ENCODE measurements at regions not wholly inside any gene's neighbourhood (a gene's known extent, or its start where the extent isn't known, plus 50 kb on each side); places are given as distances from the start of the nearest gene placed in this dataset.

DNA sequence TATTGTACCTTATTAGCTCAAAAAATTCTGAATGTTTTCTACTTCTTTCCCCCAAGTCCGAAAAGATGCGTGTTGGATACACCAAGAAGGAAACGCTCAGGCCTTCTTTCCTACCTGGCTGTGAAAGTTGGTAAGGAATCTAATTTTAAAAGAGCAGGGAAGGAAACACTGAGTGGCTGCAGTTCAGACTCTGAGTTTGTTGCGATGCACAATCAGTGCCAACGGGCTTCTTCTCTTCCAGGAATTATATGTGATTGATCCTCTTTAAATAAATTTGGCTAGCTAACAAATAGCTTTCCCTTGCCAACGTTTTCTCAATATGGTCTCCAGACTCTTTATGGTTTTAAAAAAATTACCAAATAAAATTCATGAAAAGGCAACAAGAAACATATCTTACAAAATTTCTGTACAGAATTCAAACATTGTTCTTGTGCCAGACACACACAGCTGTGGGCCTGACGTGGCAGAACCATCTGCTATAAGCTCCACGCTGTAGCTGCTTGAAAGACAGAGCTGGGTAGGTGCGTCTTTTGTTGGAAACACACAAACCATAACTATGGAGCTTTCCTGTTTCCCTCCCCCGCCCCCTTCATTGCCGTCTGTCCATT, 493.1 kb downstream of the ZNF608 start:
- DNase-seq (ENCODE audit: insufficient read length, low spot score): no peak
- no peak for FAIRE-seq

DNA sequence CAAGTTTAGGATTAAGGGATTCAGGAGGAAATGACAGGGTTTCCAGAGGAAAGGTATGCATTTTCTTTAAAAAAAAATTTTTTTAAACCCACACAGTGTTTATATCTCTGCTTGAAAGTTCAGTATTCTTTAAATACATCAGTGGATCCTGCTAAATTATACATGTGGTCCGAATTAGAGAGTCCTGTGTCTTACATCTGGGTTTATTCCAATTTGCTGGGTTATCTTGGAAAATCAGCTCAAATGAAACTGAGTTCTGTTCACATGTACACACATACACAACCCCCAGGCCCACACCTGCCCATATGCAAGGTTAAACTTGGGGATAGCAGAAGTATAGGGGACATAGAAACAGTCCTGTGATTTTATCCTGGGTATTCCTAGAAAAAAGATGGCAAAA, 493.7 kb downstream of the ZNF608 start:
- no peak for FAIRE-seq
- DNase-seq (ENCODE audit: insufficient read length, low spot score): no peak

DNA sequence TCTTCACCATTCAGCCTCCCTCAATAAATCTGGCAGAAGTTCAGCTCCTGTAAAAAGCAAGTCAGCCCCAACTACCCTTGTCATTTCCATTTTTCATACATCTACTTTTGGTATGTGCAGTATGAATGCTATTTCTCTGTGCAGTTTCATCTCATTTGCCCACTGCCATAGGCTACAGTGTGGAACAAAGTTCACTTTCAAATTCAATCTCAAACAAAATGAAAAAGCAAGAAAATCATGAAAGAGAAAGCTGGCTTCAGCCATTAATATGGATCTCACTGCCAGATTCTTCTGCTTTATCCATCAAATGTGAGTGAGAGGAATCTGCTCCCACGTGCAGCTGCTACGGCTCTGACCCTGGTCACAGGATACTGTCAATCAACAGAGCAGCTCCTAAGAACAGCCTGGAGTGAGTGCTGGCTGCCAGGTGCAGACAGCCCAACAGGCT, 494.2 kb downstream of the ZNF608 start:
- peak; percentile 11 for DNase-seq (ENCODE audit: insufficient read length, low spot score)

DNA sequence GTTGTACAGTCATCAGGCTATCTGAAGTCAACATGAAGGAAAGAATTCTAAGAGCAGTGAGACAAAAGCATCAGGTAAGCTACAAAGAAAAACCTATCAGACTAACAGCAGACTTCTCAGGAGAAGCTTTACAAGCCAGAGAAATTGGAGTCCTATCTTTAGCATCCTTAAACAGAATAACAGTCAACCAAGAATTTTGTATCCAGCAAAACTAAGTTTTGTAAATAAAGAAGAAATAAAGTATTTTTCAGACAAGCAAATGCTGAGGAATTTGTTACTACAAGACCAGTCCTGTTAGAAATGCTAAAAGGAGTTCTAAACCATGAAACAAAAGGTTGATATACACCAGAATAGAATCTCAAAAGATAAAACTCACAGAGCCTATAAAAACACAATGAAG, 501.2 kb downstream of the ZNF608 start:
- DNase-seq (ENCODE audit: insufficient read length, low spot score) (no peak), FAIRE-seq (no peak)

More for the DNA sequence above, 494.2 kb downstream of the ZNF608 start:
- FAIRE-seq: no peak

DNA sequence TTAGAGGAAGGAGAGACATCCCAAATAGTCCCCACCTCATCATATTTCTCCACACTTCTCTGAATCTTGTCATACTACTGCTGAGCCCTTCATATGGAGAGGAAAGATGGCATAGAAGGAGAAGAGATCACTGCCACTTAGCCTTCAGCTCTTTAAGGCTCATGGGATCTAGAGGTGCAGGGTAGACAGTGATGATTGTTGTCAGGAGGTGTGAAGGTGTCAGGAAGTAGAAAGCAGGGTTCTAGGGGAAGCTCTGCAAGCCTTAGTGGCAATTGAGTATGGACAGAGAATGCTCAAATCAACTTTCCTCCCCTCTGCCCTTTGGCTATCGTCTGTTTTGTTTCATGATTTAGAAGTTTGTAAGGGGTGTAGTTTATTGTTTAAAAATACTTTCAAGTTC, 505.7 kb downstream of the ZNF608 start:
- DNase-seq (ENCODE audit: insufficient read length, low spot score) (no peak), FAIRE-seq (no peak)

DNA sequence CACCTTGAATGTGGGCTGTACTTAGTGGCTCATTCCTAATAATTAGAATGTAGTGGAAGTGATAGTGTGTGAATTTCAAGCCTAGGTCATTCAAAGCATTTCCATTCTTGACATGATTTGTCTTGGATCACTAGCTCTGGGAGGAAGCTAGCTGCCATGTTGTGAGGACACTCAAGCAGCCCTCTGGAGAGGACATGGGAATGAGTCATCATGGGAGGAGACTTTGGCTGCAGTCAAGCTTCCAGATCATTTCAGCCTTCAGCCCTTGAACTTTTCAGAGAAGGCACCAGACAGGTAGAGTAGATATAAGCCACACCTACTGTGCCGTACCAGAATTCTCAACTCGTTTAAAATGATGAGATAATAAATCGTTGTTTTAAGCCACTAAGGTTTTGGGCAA, 506.9 kb downstream of the ZNF608 start:
- no peak for DNase-seq (ENCODE audit: insufficient read length, low spot score)
- no peak for FAIRE-seq

DNA sequence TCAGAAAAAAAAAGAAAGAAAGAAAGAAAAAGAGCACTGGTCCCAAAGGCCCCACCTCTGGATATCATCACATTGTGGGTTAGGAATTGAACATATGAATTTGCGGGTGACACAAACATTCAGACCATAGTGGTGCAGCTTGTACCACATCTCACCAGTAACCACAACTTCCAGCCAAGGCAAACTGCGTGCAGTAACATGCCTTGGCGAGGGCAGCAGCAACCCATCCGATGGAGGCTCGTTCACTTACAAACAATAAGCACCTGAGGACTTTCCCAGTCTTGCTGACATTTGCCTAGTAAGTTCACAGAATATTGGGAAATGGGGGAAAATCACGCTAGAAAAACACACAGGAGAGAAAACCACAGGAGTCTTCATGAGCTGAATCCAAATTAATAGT, 508.1 kb downstream of the ZNF608 start:
- DNase-seq (ENCODE audit: insufficient read length, low spot score): no peak
- FAIRE-seq: no peak

DNA sequence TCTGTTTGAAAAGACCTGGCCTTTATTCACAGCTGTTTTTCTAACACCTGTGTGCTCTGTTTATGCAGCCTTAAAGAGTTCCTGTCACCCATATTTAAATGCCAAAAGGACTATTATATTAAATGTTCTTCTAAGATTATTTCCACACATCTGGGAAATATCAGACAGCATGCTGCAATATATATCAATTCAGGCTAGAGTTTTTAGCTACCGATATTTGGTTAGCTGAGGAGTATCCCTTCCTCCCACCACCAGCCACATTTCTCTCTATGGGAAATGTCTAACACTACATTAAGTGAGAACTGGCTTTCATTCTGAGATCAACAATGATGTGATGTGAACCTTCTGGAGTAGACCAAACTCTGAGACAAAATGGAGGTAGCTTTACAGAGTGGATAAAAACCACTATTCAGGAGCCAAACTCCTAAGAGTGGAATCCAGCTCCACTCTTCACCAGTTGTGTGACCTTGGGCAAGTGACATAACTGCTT, 509.2 kb downstream of the ZNF608 start:
- DNase-seq (ENCODE audit: insufficient read length, low spot score) (no peak), FAIRE-seq (no peak)

DNA sequence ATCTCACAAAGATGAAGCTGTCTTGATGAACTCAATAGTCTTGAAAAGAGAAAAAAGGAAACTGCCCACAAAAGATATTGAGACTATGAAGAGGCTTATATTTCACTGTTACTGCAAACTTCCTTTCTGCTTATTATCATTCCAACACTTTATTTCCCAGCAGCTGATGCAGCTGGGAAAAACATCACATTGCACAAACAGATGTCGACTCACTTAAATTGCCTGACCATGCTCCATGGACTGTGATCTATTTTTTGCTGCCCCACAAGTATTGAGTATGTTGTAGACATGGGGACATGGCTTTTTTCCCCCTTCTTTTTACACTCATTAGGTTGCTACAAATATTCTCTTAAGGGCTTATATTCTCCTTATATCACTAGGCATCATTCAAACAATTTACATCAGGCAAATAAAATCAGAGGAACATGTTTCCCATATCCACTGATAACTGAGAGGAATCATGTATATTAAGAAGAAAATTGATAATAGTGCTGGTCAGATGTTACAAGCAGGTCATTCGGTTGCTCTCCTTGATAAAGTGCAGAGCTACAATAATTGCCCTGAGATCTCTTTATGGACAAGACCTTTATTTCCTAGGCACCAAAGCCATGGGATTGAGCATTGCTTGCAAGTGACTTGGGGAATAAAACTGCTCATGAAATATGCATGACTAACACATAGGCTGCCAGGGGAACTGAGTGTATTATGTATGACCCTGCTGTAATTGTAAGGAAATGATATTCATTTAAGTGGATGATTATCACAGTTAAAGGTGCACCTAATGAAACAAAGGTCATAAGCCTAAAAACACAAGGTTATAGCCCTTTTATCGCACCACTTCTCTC, 509.9 kb downstream of the ZNF608 start:
- no peak for DNase-seq (ENCODE audit: insufficient read length, low spot score)
- FAIRE-seq: no peak

DNA sequence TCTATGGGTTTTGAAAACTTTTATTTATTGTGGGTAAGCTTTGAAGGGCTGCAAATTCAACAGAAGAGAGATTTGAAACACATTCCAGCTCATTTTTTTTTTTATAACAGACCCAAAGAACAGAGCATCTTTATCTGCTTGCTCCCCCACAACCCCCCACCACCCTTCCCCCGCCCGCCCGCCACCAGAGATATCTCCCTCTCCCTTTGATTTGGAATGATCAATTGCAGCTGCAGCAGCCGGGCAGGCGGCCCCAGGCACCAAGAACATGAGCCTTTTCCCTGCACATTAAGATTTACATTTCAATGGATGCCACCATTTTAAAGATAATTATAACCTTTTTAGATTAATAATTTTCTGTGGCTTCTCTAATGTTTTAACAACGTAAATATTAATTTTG, 510.9 kb downstream of the ZNF608 start:
- DNase-seq (ENCODE audit: insufficient read length, low spot score) (no peak), FAIRE-seq (no peak)

DNA sequence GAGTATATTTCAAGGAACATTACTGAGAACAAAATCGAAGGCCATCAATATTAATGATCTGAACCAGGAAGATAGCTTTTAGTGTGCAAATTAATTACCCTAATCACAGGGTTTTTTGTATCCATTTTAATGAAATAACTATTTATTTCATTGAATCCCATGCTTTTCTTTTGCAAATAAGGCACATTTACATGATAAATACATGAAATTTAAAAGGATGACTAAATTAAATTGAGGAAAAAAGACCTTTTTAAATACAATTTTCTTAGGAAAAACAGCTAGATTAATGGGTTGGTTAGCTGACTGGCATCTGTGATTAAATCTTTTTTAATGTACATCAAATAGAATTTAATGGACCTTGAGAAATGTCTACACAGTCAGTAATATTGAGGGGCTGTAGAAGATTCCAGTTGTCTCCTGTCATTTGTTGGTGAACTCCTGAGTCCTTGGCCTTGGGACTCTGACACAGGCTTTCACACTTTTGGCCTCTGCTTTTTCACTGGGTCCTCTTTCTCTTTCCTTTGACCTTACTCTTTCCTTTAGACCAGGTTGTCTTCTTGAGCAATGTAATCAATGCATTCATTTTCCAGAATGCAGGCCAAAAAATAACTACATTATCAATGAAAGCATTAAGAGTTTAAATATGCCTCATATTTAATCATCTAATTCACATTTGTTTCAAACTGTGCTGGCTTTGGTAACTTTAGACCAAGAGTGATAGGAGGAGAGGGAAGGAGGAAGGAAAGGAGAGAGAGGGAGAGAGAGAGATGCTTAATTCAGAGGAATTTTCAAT, 511.5 kb downstream of the ZNF608 start:
- DNase-seq (ENCODE audit: insufficient read length, low spot score): no peak
- no peak for FAIRE-seq

DNA sequence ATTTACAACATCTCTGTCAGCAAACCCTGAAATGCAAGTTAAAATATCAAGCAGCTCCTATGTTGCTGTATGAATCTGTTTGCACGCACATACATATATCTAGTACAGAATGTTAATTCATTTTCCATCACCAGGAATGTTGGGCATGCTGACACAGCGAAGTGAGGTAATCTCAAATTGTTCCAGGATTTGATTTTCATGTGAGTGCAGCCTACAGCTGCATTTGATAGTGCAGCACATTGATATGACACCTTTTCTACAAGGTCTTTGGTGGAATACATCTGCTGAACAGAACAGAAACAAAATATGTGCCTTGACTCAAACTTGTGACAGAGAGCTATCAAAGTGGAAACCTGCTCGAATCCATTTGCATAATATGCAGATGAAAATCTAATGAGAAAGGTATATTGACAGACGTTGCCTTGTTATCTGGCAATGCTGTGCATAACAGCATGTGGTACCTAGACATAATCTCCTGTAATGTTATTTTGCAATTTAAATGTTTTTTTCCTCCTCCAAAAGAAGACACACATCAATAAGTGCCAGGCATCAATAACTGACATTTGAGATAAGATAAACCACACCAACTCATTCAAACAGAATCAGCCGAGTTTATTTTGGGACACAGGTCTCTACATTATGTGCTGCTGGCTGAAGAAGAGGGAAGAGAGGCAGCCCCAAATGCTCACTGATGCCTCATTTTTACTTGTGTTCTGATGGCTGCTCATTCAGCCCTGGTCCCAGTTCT, 512.2 kb downstream of the ZNF608 start:
- no peak for DNase-seq (ENCODE audit: insufficient read length, low spot score)
- FAIRE-seq: no peak

DNA sequence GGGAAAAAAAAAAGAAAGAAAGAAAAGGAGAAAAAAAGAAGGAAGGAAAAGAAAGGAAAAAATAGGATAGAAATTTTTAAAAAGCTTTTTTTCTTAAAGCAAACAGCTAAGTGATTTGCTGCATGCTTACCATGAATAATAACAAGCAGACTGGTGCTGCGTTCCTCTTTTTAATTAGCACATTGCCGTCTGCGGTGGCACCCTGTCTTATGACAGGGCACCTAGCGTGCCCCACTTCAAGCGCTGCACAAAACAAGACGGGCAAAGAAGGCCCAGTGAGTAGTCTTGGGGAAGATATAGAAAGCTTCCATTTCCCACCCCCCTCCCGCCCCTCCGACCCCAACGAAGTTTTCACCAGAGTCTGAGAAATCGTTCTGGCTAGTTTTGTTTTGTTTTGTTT, 513.9 kb downstream of the ZNF608 start:
- DNase-seq (ENCODE audit: insufficient read length, low spot score) (no peak), FAIRE-seq (no peak)

DNA sequence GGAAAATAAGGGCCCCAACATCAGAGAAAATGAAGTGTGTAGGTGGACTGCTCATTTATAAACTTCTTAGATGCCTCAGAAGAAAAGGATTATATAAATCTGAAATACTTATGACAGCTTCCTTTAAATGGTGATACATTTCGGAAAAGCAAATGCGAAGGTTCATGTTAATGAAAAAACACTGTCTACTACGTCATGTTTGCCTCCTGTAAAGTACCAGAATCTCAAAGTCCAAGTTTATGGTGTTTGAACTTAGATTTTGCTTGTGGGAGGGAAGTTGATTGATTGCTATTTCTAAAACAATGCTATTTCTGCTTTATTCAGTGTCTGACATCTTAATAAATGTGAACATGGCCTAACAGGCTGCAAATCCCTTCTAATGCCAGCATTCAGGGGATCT, 514.6 kb downstream of the ZNF608 start:
- FAIRE-seq: no peak
- DNase-seq (ENCODE audit: insufficient read length, low spot score): no peak

DNA sequence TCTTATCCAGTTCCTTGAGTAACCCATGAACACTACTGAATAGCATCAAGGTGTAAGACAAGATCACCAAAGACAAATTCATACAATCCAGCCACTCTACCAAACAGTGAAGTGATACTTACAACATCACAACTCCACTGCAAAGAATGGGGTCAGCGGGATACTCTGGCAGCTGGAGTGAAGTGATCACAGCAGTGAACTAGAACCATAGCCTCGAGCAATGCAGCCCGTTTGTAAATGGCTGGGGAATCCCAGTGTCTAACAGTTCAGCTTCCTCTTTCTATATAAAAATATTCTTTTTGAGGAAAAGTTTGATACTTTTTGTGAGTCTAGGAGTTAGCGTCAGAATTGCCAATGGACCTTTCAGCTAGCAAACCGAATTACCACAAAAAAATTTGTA, 515.2 kb downstream of the ZNF608 start:
- DNase-seq (ENCODE audit: insufficient read length, low spot score) (no peak), FAIRE-seq (no peak)

DNA sequence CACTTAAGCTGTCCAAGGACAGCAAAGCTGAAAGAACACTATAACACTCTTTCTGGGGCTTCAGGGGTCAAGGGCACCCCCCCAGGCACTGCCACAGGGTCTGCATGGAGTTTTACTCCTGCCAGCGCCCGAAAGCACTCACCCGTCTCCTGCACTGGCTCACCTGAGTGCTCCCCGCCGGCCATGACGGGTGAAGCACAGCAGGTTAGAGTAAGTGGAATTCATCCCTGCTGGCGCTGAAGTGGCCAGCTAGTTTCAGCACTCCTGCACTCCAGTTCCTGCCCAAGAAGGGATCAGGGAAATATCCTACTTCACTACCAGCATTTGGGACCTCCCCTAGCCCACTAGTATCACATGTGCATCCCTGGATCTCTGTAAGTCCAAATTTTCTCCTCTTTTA, 516.0 kb downstream of the ZNF608 start:
- FAIRE-seq: no peak

DNA sequence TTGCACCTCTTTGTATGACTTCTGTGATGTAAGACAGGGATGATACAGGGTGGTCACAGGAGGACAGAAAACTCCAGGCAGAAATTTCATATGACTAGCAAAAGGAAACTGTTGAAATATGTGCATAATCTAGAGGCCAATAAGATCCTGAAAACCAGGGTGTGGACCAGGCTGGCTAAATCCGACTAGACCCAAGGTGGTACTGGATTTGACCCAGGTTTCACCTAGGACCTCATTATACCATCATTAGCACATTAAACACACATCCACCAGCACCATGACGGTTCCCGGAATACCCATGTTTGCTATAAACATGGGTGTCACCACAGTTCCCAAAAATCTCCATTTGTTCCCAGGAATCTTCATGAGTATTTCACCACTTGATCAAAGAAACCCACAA, 517.1 kb downstream of the ZNF608 start:
- FAIRE-seq (no peak), DNase-seq (ENCODE audit: insufficient read length, low spot score) (no peak)

More for the DNA sequence above, 516.0 kb downstream of the ZNF608 start:
- DNase-seq (ENCODE audit: insufficient read length, low spot score): no peak

DNA sequence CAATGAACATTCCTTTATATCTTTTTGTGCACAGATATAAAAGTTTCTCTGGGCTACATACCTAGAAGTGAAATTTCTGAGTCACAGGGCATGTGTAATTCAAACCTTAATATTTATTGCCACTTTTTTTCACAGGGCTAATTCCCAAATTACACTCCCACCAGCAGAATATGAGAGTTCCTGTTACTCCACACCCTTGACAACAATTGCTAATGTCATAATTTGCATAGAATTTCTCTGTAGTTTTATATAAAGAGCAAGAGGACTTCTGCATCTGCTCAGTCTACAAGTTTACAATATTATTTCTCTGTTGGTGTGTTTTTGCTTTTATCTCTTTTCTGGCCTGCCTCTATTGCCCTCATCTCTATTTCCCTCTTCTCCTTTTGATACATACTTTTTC, 518.5 kb downstream of the ZNF608 start:
- FAIRE-seq: no peak

DNA sequence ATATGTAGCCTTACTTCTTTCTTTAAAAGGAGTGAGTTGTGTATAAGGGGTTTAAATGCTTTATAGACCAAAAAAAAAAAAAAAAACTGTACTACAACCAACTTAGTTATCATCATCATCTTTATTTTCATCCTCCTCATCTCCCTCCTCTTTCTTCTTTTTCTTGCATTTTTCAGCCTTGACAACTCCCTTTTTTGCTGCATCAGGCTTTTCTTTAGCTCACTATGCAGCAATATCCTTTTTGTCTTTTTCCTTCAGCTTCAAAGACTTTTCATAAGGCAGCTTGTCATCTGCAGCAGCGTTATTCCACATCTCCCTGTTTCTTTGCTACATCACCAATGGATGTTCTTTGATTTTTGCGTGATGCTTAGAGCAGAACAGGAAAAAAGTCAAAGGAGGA, 526.0 kb downstream of the ZNF608 start:
- DNase-seq (ENCODE audit: insufficient read length, low spot score) (no peak), FAIRE-seq (no peak)

More for the DNA sequence above, 518.5 kb downstream of the ZNF608 start:
- no peak for DNase-seq (ENCODE audit: insufficient read length, low spot score)

DNA sequence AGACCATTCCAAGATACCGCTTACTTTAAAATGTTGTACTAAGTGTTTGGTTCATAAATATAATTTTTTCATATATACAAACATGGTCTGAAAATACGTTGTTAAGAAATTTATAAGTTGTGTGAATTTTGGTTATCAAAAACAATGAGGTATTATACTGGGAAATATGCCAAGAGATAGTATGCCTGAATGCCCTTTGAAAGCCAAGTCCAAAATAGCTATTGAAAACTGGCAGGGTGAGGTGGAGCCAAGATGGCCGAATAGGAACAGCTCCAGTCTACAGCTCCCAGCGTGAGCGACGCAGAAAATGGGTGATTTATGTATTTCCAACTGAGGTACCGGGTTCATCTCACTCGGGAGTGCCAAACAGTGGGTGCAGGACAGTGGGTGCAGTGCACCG, 533.5 kb downstream of the ZNF608 start:
- DNase-seq (ENCODE audit: insufficient read length, low spot score) (no peak), FAIRE-seq (no peak)
